Colonic mucosa (tissue), 4 donors: ENCODE measurements at regions not wholly inside any gene's neighbourhood (a gene's known extent, or its start where the extent isn't known, plus 50 kb on each side); places are given as distances from the start of the nearest gene placed in this dataset.

Source experiments
- DNase-seq: peaks from one replicate; pipeline ENCODE4 v3.0.0-alpha.2; 2020
- H3K27ac ChIP-seq: fragments of 200-600 bp; one replicate; pipeline ENCODE4 v1.8.0; 2021
- H3K27me3 ChIP-seq: fragments of 200-600 bp; one replicate; pipeline ENCODE4 v1.8.0; 2021
- H3K36me3 ChIP-seq: fragments of 200-600 bp; one replicate; pipeline ENCODE4 v1.8.0; 2021
- H3K4me1 ChIP-seq: fragments of 200-600 bp; one replicate; pipeline ENCODE4 v1.8.0; 2021; ENCODE audit warnings: mild to moderate bottlenecking
- H3K4me3 ChIP-seq: fragments of 200-600 bp; one replicate; pipeline ENCODE4 v1.8.0; 2021
- H3K9ac ChIP-seq, 2 donors: one replicate each; pipeline ENCODE4 v1.7.0; 2013; ENCODE audit warnings: control low read depth in 2 of 2, low read depth in 2 of 2, low read length in 2 of 2
- H3K9me3 ChIP-seq: fragments of 200-600 bp; one replicate; pipeline ENCODE4 v1.8.0; 2021
- intact Hi-C: fragments of 100-400 bp; cut with DNase I; formaldehyde crosslinking; loops from one replicate; pipeline ENCODE4 v1.14.1; 2022
- TF ChIP-seq, protein P1 (sequence below): fragments of 200-600 bp; IDR thresholded peaks from one replicate; pipeline ENCODE4 v1.8.0; 2022; ENCODE audit warnings: antibody characterized with exemption, mild to moderate bottlenecking
- donor health status: healthy.
- donor health status: DM: no; HTN: no; CAD: no.
- donor health status: DM: no; HTN: no; CAD: no.

DNA sequence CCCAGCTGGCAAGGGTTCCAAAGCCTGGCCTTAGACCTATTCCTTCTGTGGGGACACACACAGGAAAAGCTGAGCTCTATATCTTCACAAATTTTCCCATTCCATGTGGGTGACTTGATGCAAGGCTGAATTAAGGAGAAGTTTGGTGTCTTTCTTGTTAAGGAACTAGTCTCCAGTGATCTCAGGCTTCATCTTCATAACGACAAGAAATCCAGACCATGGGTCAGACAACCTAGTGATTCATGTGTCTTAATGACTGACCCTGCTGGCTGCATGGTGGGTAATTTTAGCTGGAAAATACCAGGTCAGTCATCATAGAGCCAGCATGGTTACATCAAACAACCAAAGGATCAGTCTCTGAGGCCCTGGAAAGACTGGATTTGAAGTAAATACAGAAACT is 112.7 kb upstream of the SLC4A7 start:
- Histone ChIP-seq H3K9me3 (no peaks in the 10 kb centered on the region), H3K36me3 (no peaks in the 10 kb centered on the region), H3K27ac (no peak overlapping the region), H3K27me3 (no peaks in the 10 kb centered on the region), H3K9ac (no peak overlapping the region), H3K4me3 (no peak overlapping the region), H3K4me1 (no peaks in the 10 kb centered on the region)
- TF ChIP-seq, protein P1, sequence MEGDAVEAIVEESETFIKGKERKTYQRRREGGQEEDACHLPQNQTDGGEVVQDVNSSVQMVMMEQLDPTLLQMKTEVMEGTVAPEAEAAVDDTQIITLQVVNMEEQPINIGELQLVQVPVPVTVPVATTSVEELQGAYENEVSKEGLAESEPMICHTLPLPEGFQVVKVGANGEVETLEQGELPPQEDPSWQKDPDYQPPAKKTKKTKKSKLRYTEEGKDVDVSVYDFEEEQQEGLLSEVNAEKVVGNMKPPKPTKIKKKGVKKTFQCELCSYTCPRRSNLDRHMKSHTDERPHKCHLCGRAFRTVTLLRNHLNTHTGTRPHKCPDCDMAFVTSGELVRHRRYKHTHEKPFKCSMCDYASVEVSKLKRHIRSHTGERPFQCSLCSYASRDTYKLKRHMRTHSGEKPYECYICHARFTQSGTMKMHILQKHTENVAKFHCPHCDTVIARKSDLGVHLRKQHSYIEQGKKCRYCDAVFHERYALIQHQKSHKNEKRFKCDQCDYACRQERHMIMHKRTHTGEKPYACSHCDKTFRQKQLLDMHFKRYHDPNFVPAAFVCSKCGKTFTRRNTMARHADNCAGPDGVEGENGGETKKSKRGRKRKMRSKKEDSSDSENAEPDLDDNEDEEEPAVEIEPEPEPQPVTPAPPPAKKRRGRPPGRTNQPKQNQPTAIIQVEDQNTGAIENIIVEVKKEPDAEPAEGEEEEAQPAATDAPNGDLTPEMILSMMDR, result no peak
- DNase-seq, result no peak
- intact Hi-C loops, result no loop called here

DNA sequence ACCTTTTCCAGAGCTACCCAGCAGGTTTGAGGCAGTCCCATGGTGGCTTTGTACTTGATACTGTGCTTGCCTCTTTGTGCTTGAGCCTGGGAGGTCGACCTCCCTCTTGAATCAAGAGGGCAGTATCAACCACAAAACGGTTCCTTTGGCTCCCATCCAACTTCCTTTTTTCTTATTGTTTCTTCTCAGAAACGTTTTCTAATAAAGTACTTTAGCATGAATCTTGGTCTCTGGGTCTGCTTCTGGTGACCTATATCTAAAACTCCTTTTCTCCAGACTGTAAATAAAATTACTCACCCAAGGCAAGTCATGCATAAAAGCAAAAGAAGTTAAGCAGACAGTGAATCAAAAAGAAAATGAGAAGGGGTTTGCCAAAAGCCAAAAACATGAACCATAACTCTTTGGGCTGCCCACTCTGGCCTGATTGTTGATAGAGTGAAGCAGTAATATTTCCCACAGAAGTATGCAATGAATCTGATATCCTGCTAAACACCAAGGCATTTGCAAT is 112.2 kb upstream of the SLC4A7 start:
- Histone ChIP-seq H3K4me1 (no peaks in the 10 kb centered on the region), H3K36me3 (no peaks in the 10 kb centered on the region), H3K4me3 (no peak overlapping the region), H3K9ac (no peak overlapping the region), H3K9me3 (no peaks in the 10 kb centered on the region), H3K27me3 (no peaks in the 10 kb centered on the region), H3K27ac (no peak overlapping the region)
- intact Hi-C loops, result no loop called here
- TF ChIP-seq, protein P1, result no peak
- DNase-seq, result peak; percentile 26

DNA sequence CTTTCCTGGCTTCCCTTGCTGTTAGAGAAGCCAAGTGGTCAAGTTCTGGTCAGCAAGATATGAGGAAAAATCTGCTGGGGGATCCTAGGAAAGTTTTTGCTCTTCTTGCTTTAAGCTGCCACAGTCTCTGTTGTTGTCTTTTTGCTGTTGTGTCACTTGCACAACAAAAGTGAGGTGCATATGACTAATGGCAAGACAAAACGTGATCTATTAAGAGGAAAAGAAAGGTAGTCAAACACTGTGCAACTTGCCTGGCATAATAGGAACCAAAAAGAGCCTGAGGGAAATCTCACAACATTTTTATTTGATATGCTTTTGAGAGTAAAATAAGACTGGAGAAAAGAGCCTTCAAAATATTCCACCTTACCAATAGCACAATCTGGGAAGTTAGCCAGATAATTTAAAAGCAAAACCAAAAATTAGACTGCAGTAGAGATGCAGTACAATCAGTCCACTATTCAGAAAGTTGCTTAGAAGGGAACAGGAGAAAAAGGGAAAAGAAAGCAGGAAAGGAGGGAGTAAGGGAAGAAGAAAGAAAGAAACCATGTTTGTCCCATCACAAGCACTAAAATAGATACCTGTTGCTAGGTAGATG is 110.0 kb upstream of the SLC4A7 start:
- no peaks in the 10 kb centered on the region for H3K4me1 ChIP-seq
- H3K9me3 ChIP-seq, result no peaks in the 10 kb centered on the region
- intact Hi-C loops, result no loop called here
- DNase-seq, result no peak
- H3K27me3 ChIP-seq, result no peaks in the 10 kb centered on the region
- H3K9ac ChIP-seq, result no peak overlapping the region
- no peaks in the 10 kb centered on the region for H3K36me3 ChIP-seq
- no peak overlapping the region for H3K4me3 ChIP-seq
- H3K27ac ChIP-seq, result no peak overlapping the region
- TF ChIP-seq, protein P1, result no peak

DNA sequence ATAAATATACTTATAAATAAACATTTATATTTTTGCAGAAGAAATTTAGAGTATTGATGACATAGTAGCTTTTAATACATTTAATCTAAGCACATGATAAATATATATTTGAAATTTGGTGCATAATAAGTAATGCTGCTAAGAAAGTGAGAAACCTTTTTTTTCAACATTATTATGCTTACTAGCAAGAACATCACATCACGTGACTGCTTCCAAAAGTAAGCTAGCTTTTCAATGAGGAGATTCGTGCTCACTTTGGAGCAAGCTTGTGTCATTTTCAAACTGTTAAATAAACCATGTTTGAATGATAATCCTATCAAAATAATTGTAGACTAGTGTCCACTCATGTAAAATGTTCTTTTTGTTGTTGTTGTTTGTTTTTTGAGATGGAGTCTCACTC is 109.0 kb upstream of the SLC4A7 start:
- no peaks in the 10 kb centered on the region for H3K9me3 ChIP-seq
- H3K9ac ChIP-seq, result no peak overlapping the region
- DNase-seq, result no peak
- H3K36me3 ChIP-seq, result no peaks in the 10 kb centered on the region
- no peak overlapping the region for H3K4me3 ChIP-seq
- H3K27ac ChIP-seq, result no peak overlapping the region
- intact Hi-C loops, result no loop called here
- TF ChIP-seq, protein P1, result no peak
- H3K4me1 ChIP-seq, result no peaks in the 10 kb centered on the region
- H3K27me3 ChIP-seq, result no peaks in the 10 kb centered on the region

DNA sequence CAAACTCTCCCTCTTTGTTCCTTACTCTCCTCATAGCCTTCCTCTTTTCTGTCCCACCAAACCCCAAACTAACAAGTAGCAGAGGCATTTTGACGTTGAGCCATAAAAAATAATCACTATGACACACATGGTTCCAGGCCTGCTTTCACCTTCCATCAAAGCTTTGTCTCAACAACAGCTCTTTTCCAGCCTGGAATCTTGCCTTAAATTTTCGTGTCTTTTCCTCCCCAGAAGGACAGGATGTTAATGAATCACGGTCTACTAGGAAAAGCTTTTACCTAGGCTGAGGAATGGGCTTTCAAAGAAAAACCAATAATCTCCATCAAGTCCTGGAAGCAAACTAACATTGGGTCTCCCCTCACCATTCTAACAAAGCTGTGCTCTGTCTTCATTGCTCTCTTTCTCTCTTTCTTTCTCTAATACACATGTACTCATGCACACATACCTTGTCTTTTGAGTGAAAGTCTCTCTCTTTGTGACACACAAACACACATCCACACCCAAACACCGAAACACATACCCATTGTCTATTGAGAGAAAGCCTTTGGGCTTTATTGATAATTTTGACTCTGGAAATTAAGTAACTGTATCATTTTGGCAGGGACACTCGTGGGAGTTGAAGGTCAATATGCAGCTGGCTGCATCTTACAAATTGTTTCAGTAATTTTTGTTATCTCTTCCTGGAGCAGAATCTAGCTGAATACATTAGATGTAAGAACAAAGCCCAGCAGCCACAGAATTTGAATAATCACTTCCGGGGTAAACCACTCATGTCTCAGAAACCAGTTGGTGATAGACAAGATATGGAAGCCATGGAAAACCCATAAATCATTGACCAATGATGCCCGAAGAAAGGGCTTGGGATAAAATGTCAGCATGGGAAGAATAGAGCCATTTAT is 107.4 kb upstream of the SLC4A7 start:
- intact Hi-C loops, result no loop called here
- Histone ChIP-seq H3K4me1 (no peaks in the 10 kb centered on the region), H3K27ac (peak overlapping the region; percentile 44), H3K4me3 (no peak overlapping the region), H3K9ac (no peak overlapping the region), H3K36me3 (no peaks in the 10 kb centered on the region), H3K9me3 (no peaks in the 10 kb centered on the region), H3K27me3 (no peaks in the 10 kb centered on the region)
- TF ChIP-seq, protein P1, result no peak
- DNase-seq, result no peak
